Thymus (tissue), 11 donors: ENCODE measurements at regions not wholly inside any gene's neighbourhood (a gene's known extent, or its start where the extent isn't known, plus 50 kb on each side); places are given as distances from the start of the nearest gene placed in this dataset.

Source experiments
- DNase-seq, 9 donors: peaks; one replicate each; pipeline ENCODE4 v3.0.0-alpha.2; 2013; ENCODE audit warnings: low spot score in 9 of 9, low read depth in 6 of 9, missing footprints in 1 of 9
- H3K27ac ChIP-seq, 2 donors: one replicate each; pipeline ENCODE4 v1.5.1; 2013; ENCODE audit warnings: control low read depth in 1 of 2, low read depth in 1 of 2, low read length in 1 of 2, mild to moderate bottlenecking in 1 of 2, moderate library complexity in 1 of 2
- H3K27me3 ChIP-seq, 2 donors: one replicate each; pipeline ENCODE4 v1.5.1; 2013; ENCODE audit warnings: low read length in 1 of 2; ENCODE audit not compliant: control insufficient read depth in 2 of 2, insufficient read depth in 1 of 2
- H3K36me3 ChIP-seq, 2 donors: one replicate each; pipeline ENCODE4 v1.5.1; 2013; ENCODE audit warnings: low read length in 1 of 2, mild to moderate bottlenecking in 1 of 2, moderate library complexity in 1 of 2; ENCODE audit not compliant: control insufficient read depth in 2 of 2, insufficient read depth in 2 of 2
- H3K4me1 ChIP-seq, 2 donors: one replicate each; pipeline ENCODE4 v1.5.1; 2013; ENCODE audit warnings: low read length in 2 of 2; ENCODE audit not compliant: control insufficient read depth in 2 of 2, insufficient read depth in 2 of 2
- H3K4me3 ChIP-seq, 2 donors: one replicate each; pipeline ENCODE4 v1.5.1; 2013; ENCODE audit warnings: low read length in 2 of 2, control low read depth in 1 of 2, mild to moderate bottlenecking in 1 of 2
- H3K9me3 ChIP-seq, 2 donors: one replicate each; pipeline ENCODE4 v1.5.1; 2013; ENCODE audit warnings: low read length in 1 of 2, mild to moderate bottlenecking in 1 of 2; ENCODE audit not compliant: control insufficient read depth in 2 of 2, insufficient read depth in 1 of 2
- WGBS: extraction: QIAGEN DNeasy Blood & Tissue Kit; methylation state at CpG from one replicate; pipeline ENCODE4 v1.1.7; 2013; 5-methylcytosine and 5-hydroxymethylcytosine counted together
- donor health status: healthy.

- no peaks in the 10 kb centered on the region for H3K9me3 ChIP-seq
- WGBS, result 97% methylated on average over 13 of the region's 13 CpGs
- H3K4me3 ChIP-seq, result no peak overlapping the region
- peaks cover 11 to 33% of the 10 kb centered on the region in 2 donors for H3K4me1 ChIP-seq
- no peak for DNase-seq
- H3K36me3 ChIP-seq, result no peaks in the 10 kb centered on the region
- peaks cover 2 to 67% of the 10 kb centered on the region in 2 donors for H3K27me3 ChIP-seq
- H3K27ac ChIP-seq, result no peak overlapping the region
Observed at GRCh38 chr9:129256959-129257713, 79.1 kb upstream of the IER5L start.

GRCh38 chr9:129254566-129255287 is 76.7 kb upstream of the IER5L start:
- H3K27ac ChIP-seq, result no peak overlapping the region
- peaks cover 2 to 60% of the 10 kb centered on the region in 2 donors for H3K27me3 ChIP-seq
- no peak for DNase-seq
- 88% methylated on average over 9 of the region's 9 CpGs for WGBS
- H3K4me1 ChIP-seq, result peaks cover 11 to 28% of the 10 kb centered on the region in 2 donors
- H3K4me3 ChIP-seq, result no peak overlapping the region
- no peaks in the 10 kb centered on the region for H3K9me3 ChIP-seq
- no peaks in the 10 kb centered on the region for H3K36me3 ChIP-seq

GRCh38 chr9:129253803-129254381 is 75.8 kb upstream of the IER5L start:
- Histone ChIP-seq H3K27ac (no peak overlapping the region), H3K9me3 (no peaks in the 10 kb centered on the region), H3K4me3 (no peak overlapping the region), H3K27me3 (peaks cover 0 to 51% of the 10 kb centered on the region in 2 donors), H3K36me3 (no peaks in the 10 kb centered on the region), H3K4me1 (peaks cover 5 to 22% of the 10 kb centered on the region in 2 donors)
- DNase-seq, result no peak
- 66% methylated on average over 23 of the region's 23 CpGs for WGBS

- Histone ChIP-seq H3K9me3 (no peaks in the 10 kb centered on the region), H3K36me3 (no peaks in the 10 kb centered on the region), H3K27me3 (peaks cover 0 to 44% of the 10 kb centered on the region in 2 donors), H3K27ac (no peak overlapping the region), H3K4me3 (no peak overlapping the region), H3K4me1 (peaks cover 0 to 15% of the 10 kb centered on the region in 2 donors)
- DNase-seq, result no peak
- 92% methylated on average over 28 of the region's 28 CpGs for WGBS
Observed at GRCh38 chr9:129252937-129253802, 75.1 kb upstream of the IER5L start.

- 22% methylated on average over 2 of the region's 2 CpGs for WGBS
- Histone ChIP-seq H3K4me3 (no peak overlapping the region), H3K27me3 (peaks cover 0 to 29% of the 10 kb centered on the region in 2 donors), H3K27ac (no peak overlapping the region), H3K4me1 (peaks cover 0 to 10% of the 10 kb centered on the region in 2 donors), H3K9me3 (no peaks in the 10 kb centered on the region), H3K36me3 (no peaks in the 10 kb centered on the region)
- DNase-seq, result no peak
Observed at GRCh38 chr9:129250786-129251185, 72.7 kb upstream of the IER5L start.

GRCh38 chr9:129247285-129248153 is 69.5 kb upstream of the IER5L start:
- Histone ChIP-seq H3K27me3 (peaks cover 0 to 2% of the 10 kb centered on the region in 2 donors), H3K4me1 (no peaks in the 10 kb centered on the region), H3K27ac (no peak overlapping the region), H3K36me3 (no peaks in the 10 kb centered on the region), H3K4me3 (no peak overlapping the region), H3K9me3 (no peaks in the 10 kb centered on the region)
- DNase-seq, result no peak
- WGBS, result 97% methylated on average over 13 of the region's 13 CpGs

- Histone ChIP-seq H3K4me3 (no peak overlapping the region), H3K36me3 (no peaks in the 10 kb centered on the region), H3K9me3 (no peaks in the 10 kb centered on the region), H3K27ac (no peak overlapping the region), H3K27me3 (peaks cover 0 to 2% of the 10 kb centered on the region in 2 donors), H3K4me1 (no peaks in the 10 kb centered on the region)
- no peak for DNase-seq
- 87% methylated on average over 15 of the region's 15 CpGs for WGBS
Observed at GRCh38 chr9:129245276-129245675, 67.2 kb upstream of the IER5L start.

- Histone ChIP-seq H3K9me3 (no peaks in the 10 kb centered on the region), H3K4me3 (no peak overlapping the region), H3K27me3 (peaks cover 0 to 2% of the 10 kb centered on the region in 2 donors), H3K27ac (no peak overlapping the region), H3K4me1 (peaks cover 1 to 3% of the 10 kb centered on the region in 2 donors), H3K36me3 (no peaks in the 10 kb centered on the region)
- 92% methylated on average over 20 of the region's 20 CpGs for WGBS
- DNase-seq, result no peak
Observed at GRCh38 chr9:129242971-129243561, 65.0 kb upstream of the IER5L start.
